Activated naive CD8-positive, alpha-beta T cell treated with anti-CD3 and anti-CD28 coated beads for 36 hours (primary cell): ENCODE measurements at regions not wholly inside any gene's neighbourhood (a gene's known extent, or its start where the extent isn't known, plus 50 kb on each side); places are given as distances from the start of the nearest gene placed in this dataset.

Experiments used
- DNase-seq: peaks from one replicate; pipeline ENCODE4 v3.0.0; 2021
- H3K27ac Mint-ChIP-seq: one replicate; pipeline ENCODE4 v1.8.0; 2022; ENCODE audit warnings: mild to moderate bottlenecking, moderate library complexity, mixed read lengths
- H3K27me3 Mint-ChIP-seq: one replicate; pipeline ENCODE4 v1.8.0; 2022; ENCODE audit warnings: mild to moderate bottlenecking, mixed read lengths
- H3K36me3 Mint-ChIP-seq: one replicate; pipeline ENCODE4 v1.8.0; 2021; ENCODE audit warnings: mild to moderate bottlenecking, mixed read lengths
- H3K4me1 Mint-ChIP-seq: one replicate; pipeline ENCODE4 v1.8.0; 2021; ENCODE audit warnings: mixed read lengths
- H3K4me3 Mint-ChIP-seq: one replicate; pipeline ENCODE4 v1.8.0; 2022; ENCODE audit warnings: mild to moderate bottlenecking, moderate library complexity, mixed read lengths
- H3K9me3 Mint-ChIP-seq: one replicate; pipeline ENCODE4 v1.8.0; 2022; ENCODE audit warnings: mixed read lengths

- Mint-ChIP-seq H3K4me1 (no peaks in the 10 kb centered on the region), H3K27ac (no peak overlapping the region), H3K9me3 (no peaks in the 10 kb centered on the region), H3K36me3 (no peaks in the 10 kb centered on the region), H3K4me3 (no peak overlapping the region), H3K27me3 (no peaks in the 10 kb centered on the region)
- no peak for DNase-seq
Measured at GRCh38 chrX:25998687-25999086, 139.5 kb upstream of the MAGEB18 start.

- Mint-ChIP-seq H3K4me3 (no peak overlapping the region), H3K9me3 (no peaks in the 10 kb centered on the region), H3K36me3 (no peaks in the 10 kb centered on the region), H3K4me1 (no peaks in the 10 kb centered on the region), H3K27ac (no peak overlapping the region), H3K27me3 (no peaks in the 10 kb centered on the region)
- no peak for DNase-seq
Measured at GRCh38 chrX:26007462-26007861, 130.7 kb upstream of the MAGEB18 start.

GRCh38 chrX:26008042-26008441 lies 130.1 kb upstream of the MAGEB18 start:
- no peak overlapping the region for H3K27ac Mint-ChIP-seq
- no peaks in the 10 kb centered on the region for H3K4me1 Mint-ChIP-seq
- DNase-seq: no peak
- no peaks in the 10 kb centered on the region for H3K36me3 Mint-ChIP-seq
- no peaks in the 10 kb centered on the region for H3K9me3 Mint-ChIP-seq
- no peak overlapping the region for H3K4me3 Mint-ChIP-seq
- no peaks in the 10 kb centered on the region for H3K27me3 Mint-ChIP-seq

GRCh38 chrX:26008691-26009090 lies 129.5 kb upstream of the MAGEB18 start:
- no peak overlapping the region for H3K4me3 Mint-ChIP-seq
- H3K27me3 Mint-ChIP-seq: no peaks in the 10 kb centered on the region
- H3K4me1 Mint-ChIP-seq: no peaks in the 10 kb centered on the region
- no peaks in the 10 kb centered on the region for H3K36me3 Mint-ChIP-seq
- no peaks in the 10 kb centered on the region for H3K9me3 Mint-ChIP-seq
- DNase-seq: no peak
- H3K27ac Mint-ChIP-seq: no peak overlapping the region

GRCh38 chrX:26019386-26019785 lies 118.8 kb upstream of the MAGEB18 start:
- Mint-ChIP-seq H3K9me3 (no peaks in the 10 kb centered on the region), H3K4me3 (no peak overlapping the region)

GRCh38 chrX:26026179-26026578 lies 112.0 kb upstream of the MAGEB18 start:
- Mint-ChIP-seq H3K4me3 (no peak overlapping the region), H3K4me1 (no peaks in the 10 kb centered on the region), H3K27ac (no peak overlapping the region), H3K27me3 (no peaks in the 10 kb centered on the region), H3K9me3 (peaks cover 1% of the 10 kb centered on the region), H3K36me3 (no peaks in the 10 kb centered on the region)
- no peak for DNase-seq

More at GRCh38 chrX:26019386-26019785, 118.8 kb upstream of the MAGEB18 start:
- H3K4me1 Mint-ChIP-seq: no peaks in the 10 kb centered on the region
- no peaks in the 10 kb centered on the region for H3K27me3 Mint-ChIP-seq
- H3K27ac Mint-ChIP-seq: no peak overlapping the region
- DNase-seq: no peak
- H3K36me3 Mint-ChIP-seq: no peaks in the 10 kb centered on the region

GRCh38 chrX:26032111-26032912 lies 105.8 kb upstream of the MAGEB18 start:
- no peak overlapping the region for H3K27ac Mint-ChIP-seq
- no peaks in the 10 kb centered on the region for H3K36me3 Mint-ChIP-seq
- H3K27me3 Mint-ChIP-seq: no peaks in the 10 kb centered on the region
- H3K4me3 Mint-ChIP-seq: no peak overlapping the region
- H3K4me1 Mint-ChIP-seq: no peaks in the 10 kb centered on the region
- no peak for DNase-seq
- H3K9me3 Mint-ChIP-seq: peaks cover 1% of the 10 kb centered on the region

- DNase-seq: no peak
- no peaks in the 10 kb centered on the region for H3K4me1 Mint-ChIP-seq
- no peaks in the 10 kb centered on the region for H3K36me3 Mint-ChIP-seq
- no peaks in the 10 kb centered on the region for H3K27me3 Mint-ChIP-seq
- no peak overlapping the region for H3K27ac Mint-ChIP-seq
- H3K4me3 Mint-ChIP-seq: no peak overlapping the region
- H3K9me3 Mint-ChIP-seq: no peaks in the 10 kb centered on the region
Measured at GRCh38 chrX:26037367-26037766, 100.8 kb upstream of the MAGEB18 start.

- Mint-ChIP-seq H3K36me3 (no peaks in the 10 kb centered on the region), H3K27ac (no peak overlapping the region), H3K9me3 (no peaks in the 10 kb centered on the region), H3K4me1 (no peaks in the 10 kb centered on the region), H3K27me3 (no peaks in the 10 kb centered on the region), H3K4me3 (no peak overlapping the region)
- DNase-seq: no peak
Measured at GRCh38 chrX:26050099-26050498, 88.0 kb upstream of the MAGEB18 start.

- H3K9me3 Mint-ChIP-seq: no peaks in the 10 kb centered on the region
- H3K36me3 Mint-ChIP-seq: no peaks in the 10 kb centered on the region
- no peaks in the 10 kb centered on the region for H3K27me3 Mint-ChIP-seq
- DNase-seq: no peak
- no peak overlapping the region for H3K27ac Mint-ChIP-seq
- H3K4me3 Mint-ChIP-seq: no peak overlapping the region
- H3K4me1 Mint-ChIP-seq: no peaks in the 10 kb centered on the region
Measured at GRCh38 chrX:26070882-26071281, 67.3 kb upstream of the MAGEB18 start.

- Mint-ChIP-seq H3K4me1 (no peaks in the 10 kb centered on the region), H3K27ac (no peak overlapping the region), H3K27me3 (no peaks in the 10 kb centered on the region), H3K4me3 (no peak overlapping the region), H3K9me3 (no peaks in the 10 kb centered on the region), H3K36me3 (no peaks in the 10 kb centered on the region)
- DNase-seq: no peak
Measured at GRCh38 chrX:26071618-26072017, 66.5 kb upstream of the MAGEB18 start.

GRCh38 chrX:26083093-26083492 lies 55.0 kb upstream of the MAGEB18 start:
- DNase-seq: no peak
- Mint-ChIP-seq H3K27ac (no peak overlapping the region), H3K36me3 (no peaks in the 10 kb centered on the region), H3K4me3 (no peak overlapping the region), H3K27me3 (no peaks in the 10 kb centered on the region), H3K9me3 (no peaks in the 10 kb centered on the region), H3K4me1 (no peaks in the 10 kb centered on the region)
